ENCODE measurements at regions not wholly inside any gene's neighbourhood (a gene's known extent, or its start where the extent isn't known, plus 50 kb on each side); places are given as distances from the start of the nearest gene placed in this dataset.
"Not testable (repeated sequence)": the region's sequence is repeated elsewhere in the genome, so short reads cannot be mapped to it uniquely, and the experiment has no call there.

DNA sequence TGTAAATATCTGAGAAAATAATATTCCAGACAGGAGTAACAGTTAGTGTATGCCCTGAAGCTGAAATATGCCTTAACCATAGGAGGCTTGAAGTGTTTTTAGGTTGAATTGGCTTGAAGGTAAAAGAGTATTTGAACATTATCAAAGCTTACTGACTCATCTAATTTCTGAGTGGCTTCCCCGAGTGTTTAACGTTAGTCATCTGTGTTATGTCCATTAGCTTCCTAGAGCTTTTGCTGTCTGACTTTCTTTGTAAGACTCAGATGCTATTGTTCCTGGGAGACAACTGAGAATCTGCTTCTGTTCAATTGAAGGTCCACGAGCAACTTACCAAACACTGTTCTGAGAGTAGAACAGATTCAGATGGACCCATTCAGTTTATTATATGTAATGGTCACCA lies 656.8 kb upstream of the NECTIN3 start:
- H3K27ac ChIP-seq, result peak overlapping the region in 1 of 2 donors; percentile 60

DNA sequence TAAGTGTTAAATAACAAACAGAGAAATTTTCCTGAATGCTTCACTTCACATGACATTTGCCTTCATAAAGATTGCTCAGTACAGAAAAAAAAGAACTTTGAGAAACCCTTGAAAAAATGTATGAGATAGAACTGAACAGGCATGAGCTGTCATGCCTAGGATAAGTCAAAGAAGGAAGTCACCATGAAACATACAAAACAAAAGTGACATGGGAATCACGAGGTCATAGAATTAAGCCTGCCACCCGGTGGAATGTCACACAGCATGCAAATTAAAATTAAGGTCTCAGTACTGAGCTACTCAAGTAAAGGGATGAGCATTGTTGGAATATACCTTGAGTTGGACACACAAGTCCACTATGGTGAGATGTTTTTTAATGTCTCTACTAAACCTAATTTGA lies 652.5 kb upstream of the NECTIN3 start:
- Histone ChIP-seq H3K4me3 (no peak overlapping the region), H3K27ac (no peak overlapping the region)
- TF ChIP-seq, protein P1, sequence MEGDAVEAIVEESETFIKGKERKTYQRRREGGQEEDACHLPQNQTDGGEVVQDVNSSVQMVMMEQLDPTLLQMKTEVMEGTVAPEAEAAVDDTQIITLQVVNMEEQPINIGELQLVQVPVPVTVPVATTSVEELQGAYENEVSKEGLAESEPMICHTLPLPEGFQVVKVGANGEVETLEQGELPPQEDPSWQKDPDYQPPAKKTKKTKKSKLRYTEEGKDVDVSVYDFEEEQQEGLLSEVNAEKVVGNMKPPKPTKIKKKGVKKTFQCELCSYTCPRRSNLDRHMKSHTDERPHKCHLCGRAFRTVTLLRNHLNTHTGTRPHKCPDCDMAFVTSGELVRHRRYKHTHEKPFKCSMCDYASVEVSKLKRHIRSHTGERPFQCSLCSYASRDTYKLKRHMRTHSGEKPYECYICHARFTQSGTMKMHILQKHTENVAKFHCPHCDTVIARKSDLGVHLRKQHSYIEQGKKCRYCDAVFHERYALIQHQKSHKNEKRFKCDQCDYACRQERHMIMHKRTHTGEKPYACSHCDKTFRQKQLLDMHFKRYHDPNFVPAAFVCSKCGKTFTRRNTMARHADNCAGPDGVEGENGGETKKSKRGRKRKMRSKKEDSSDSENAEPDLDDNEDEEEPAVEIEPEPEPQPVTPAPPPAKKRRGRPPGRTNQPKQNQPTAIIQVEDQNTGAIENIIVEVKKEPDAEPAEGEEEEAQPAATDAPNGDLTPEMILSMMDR (IDR thresholded peaks at IDR 0.05), result no peak
- no peak for DNase-seq (ENCODE audit: low spot score)

More for the DNA sequence above, 656.8 kb upstream of the NECTIN3 start:
- H3K4me3 ChIP-seq, result no peak overlapping the region
- TF ChIP-seq, protein P1 (IDR thresholded peaks at IDR 0.05), result no peak
- no peak for DNase-seq (ENCODE audit: low spot score)

DNA sequence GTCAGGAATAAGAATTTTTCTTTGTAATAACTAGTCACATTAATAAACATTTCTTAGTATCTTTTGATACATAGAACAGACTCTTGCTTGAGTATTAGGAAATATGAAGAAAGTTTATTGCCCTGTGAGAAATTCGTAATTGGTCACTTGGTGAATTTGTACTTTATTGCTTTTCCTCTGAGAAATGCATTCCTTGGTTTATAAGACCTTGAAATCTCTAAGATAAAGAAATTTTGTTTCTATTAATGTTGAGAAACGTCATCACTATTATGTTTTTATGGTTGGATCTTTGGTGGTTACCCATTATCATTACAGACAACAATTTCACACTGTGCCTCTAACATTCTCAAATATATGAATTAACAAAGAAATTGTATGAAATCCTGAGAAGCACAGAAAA lies 652.0 kb upstream of the NECTIN3 start:
- DNase-seq (ENCODE audit: low spot score), result no peak
- Histone ChIP-seq H3K27ac (no peak overlapping the region), H3K4me3 (no peak overlapping the region)
- TF ChIP-seq, protein P1 (IDR thresholded peaks at IDR 0.05), result no peak

DNA sequence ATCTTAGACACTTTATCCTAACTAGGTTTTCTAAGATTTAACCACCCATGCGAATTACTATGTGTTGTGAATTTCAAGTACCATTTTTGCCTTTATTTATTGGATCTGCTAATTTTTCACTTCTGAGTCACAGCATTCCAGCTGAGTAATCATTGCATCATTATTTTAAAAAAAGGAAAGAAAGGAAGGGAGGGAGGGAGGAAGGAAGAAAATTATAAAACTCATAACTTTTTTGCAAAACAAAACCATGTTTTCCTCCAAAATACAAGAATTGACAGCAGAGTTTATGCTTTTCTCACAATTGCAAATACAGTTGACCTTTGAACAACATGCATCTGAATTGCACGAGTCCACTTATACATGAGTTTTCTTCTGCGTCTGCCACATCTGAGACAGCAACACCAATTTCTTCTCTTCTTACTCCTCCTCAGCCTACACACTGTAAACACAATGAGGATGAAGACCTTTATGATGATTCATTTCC lies 651.4 kb upstream of the NECTIN3 start:
- Histone ChIP-seq H3K4me3 (no peak overlapping the region), H3K27ac (no peak overlapping the region)
- DNase-seq (ENCODE audit: low spot score), result no peak
- TF ChIP-seq, protein P1 (IDR thresholded peaks at IDR 0.05), result no peak

DNA sequence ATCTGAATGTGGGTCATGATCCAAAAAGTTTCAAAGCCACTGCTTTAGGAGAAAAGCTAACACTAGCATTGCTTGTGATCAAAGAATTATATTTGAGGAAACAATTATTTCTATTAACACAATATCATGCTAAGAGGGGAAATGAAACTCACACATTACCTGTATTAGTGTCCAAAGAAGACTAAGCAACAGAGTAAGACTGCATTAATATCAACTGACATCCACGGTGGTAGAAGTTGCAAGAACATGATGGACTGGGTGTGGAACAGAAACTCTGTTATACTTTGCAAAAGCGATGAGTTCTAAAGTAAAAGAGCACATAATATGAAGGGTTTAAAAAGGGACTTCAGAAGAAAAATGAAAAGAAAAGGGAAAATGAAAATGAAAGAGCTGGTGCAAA lies 648.3 kb upstream of the NECTIN3 start:
- H3K4me3 ChIP-seq, result no peak overlapping the region
- H3K27ac ChIP-seq, result no peak overlapping the region
- TF ChIP-seq, protein P1 (IDR thresholded peaks at IDR 0.05), result no peak
- no peak for DNase-seq (ENCODE audit: low spot score)

DNA sequence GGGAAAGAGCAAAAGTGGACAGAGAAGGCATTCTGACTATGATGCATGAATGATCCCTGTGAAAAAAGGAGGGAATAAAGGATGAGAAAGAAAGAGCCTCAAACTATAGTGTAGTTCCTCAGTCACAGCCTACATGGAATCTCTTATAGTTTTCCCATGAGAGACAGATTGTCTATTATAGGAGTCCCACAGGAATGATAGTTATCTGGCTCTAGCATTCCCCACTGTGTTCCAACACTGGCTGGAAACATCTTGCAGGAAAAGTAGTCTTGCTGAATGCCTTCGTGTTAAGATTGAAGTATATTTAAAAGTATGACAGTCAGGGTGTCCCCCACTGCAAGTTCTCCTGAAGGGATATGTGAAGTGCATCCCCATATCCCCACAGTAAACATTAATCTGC lies 641.5 kb upstream of the NECTIN3 start:
- Histone ChIP-seq H3K27ac (no peak overlapping the region), H3K4me3 (no peak overlapping the region)
- no peak for DNase-seq (ENCODE audit: low spot score)
- TF ChIP-seq, protein P1 (IDR thresholded peaks at IDR 0.05), result no peak

DNA sequence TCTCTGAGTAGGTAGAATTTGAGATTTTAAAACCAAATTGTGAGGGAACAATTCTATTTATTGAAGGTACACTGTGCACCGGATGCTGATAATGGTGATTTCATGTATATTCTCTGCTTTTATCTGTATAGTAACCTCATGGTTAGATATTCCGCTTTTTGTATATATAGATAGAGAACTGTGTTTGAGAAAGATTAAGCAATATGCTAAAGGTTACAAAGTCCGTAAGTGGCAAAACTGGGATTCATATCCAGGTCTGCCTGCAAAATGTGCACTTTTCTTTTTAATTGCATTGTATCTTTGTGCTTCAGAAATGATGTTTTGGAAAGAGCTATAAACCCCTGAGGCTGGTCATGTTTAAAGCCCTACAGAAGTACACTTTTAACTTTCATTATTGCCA lies 635.4 kb upstream of the NECTIN3 start:
- no peak for DNase-seq (ENCODE audit: low spot score)
- no peak overlapping the region for H3K4me3 ChIP-seq
- H3K27ac ChIP-seq, result no peak overlapping the region
- TF ChIP-seq, protein P1 (IDR thresholded peaks at IDR 0.05), result no peak

DNA sequence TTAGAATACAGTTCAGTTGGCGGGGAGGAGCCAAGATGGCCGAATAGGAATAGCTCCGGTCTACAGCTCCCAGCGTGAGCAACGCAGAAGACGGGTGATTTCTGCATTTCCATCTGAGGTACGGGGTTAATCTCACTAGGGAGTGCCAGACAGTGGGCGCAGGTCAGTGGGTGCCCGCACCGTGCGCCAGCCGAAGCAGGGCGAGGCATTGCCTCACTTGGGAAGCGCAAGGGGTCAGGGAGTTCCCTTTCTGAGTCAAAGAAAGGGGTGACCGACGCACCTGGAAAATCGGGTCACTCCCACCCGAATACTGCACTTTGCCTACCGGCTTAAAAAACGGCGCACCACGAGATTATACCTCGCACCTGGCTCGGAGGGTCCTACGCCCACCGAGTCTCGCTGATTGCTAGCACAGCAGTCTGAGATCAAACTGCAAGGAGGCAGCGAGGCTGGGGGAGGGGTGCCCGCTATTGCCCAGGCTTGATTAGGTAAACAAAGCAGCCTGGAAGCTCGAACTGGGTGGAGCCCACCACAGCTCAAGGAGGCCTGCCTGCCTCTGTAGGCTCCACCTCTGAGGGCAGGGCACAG lies 631.5 kb upstream of the NECTIN3 start:
- H3K27ac ChIP-seq; H3K4me3 ChIP-seq; DNase-seq (ENCODE audit: low spot score): not testable (repeated sequence)
